ENCODE measurements at regions not wholly inside any gene's neighbourhood (a gene's known extent, or its start where the extent isn't known, plus 50 kb on each side); places are given as distances from the start of the nearest gene placed in this dataset.
"Not testable (repeated sequence)": the region's sequence is repeated elsewhere in the genome, so short reads cannot be mapped to it uniquely, and the experiment has no call there.

GRCh38 chr6:26857289-26857688 is 197.7 kb upstream of the ZNF322 start:
- H3K4me1 ChIP-seq; H3K4me2 ChIP-seq; ATAC-seq; DNase-seq (ENCODE audit: low read depth in 1 of 2, low spot score in 1 of 2); H3K9me3 ChIP-seq; FAIRE-seq; H3K4me3 ChIP-seq; H3K27ac ChIP-seq; CTCF ChIA-PET; POLR2A ChIA-PET: not testable (repeated sequence)
- 60% methylated on average over 1 of the region's 2 CpGs for WGBS (ENCODE audit: missing lambda C conversion rate)

- DNase-seq (ENCODE audit: low read depth in 1 of 2, low spot score in 1 of 2); H3K4me1 ChIP-seq; H3K27ac ChIP-seq; ATAC-seq; H3K9me3 ChIP-seq; POLR2A ChIA-PET; H3K4me2 ChIP-seq; H3K4me3 ChIP-seq; FAIRE-seq; CTCF ChIA-PET: not testable (repeated sequence)
- WGBS (ENCODE audit: missing lambda C conversion rate): 87% methylated on average over 3 of the region's 5 CpGs
These were observed 199.7 kb upstream of the ZNF322 start for GRCh38 chr6:26859067-26859770.

- H3K4me1 ChIP-seq; CTCF ChIA-PET; H3K9me3 ChIP-seq; ATAC-seq; DNase-seq (ENCODE audit: low read depth in 1 of 2, low spot score in 1 of 2); POLR2A ChIA-PET; H3K4me2 ChIP-seq; H3K27ac ChIP-seq; FAIRE-seq; H3K4me3 ChIP-seq: not testable (repeated sequence)
- WGBS (ENCODE audit: missing lambda C conversion rate): 92% methylated on average over 2 of the region's 2 CpGs
These were observed 200.2 kb upstream of the ZNF322 start for GRCh38 chr6:26859771-26860163.

GRCh38 chr6:26861913-26862312 is 202.4 kb upstream of the ZNF322 start:
- CTCF ChIA-PET; H3K4me2 ChIP-seq; FAIRE-seq; ATAC-seq; DNase-seq (ENCODE audit: low read depth in 1 of 2, low spot score in 1 of 2); H3K9me3 ChIP-seq; H3K4me1 ChIP-seq; H3K4me3 ChIP-seq; H3K27ac ChIP-seq; POLR2A ChIA-PET: not testable (repeated sequence)
- 66% methylated on average over 2 of the region's 2 CpGs for WGBS (ENCODE audit: missing lambda C conversion rate)

- H3K9me3 ChIP-seq; H3K4me1 ChIP-seq; H3K4me2 ChIP-seq; FAIRE-seq; H3K27ac ChIP-seq; CTCF ChIA-PET; DNase-seq (ENCODE audit: low read depth in 1 of 2, low spot score in 1 of 2); POLR2A ChIA-PET; H3K4me3 ChIP-seq; ATAC-seq: not testable (repeated sequence)
- 89% methylated on average over 6 of the region's 6 CpGs for WGBS (ENCODE audit: missing lambda C conversion rate)
These were observed 204.1 kb upstream of the ZNF322 start for GRCh38 chr6:26863641-26864040.

GRCh38 chr6:26898785-26899184 is 239.2 kb upstream of the ZNF322 start:
- 75% methylated on average over 4 of the region's 9 CpGs for WGBS (ENCODE audit: missing lambda C conversion rate)
- H3K4me1 ChIP-seq; ATAC-seq; FAIRE-seq; H3K27ac ChIP-seq; H3K4me3 ChIP-seq; POLR2A ChIA-PET; H3K9me3 ChIP-seq; DNase-seq (ENCODE audit: low read depth in 1 of 2, low spot score in 1 of 2); CTCF ChIA-PET; H3K4me2 ChIP-seq: not testable (repeated sequence)

GRCh38 chr6:26924206-26924605 is 264.7 kb upstream of the ZNF322 start:
- DNase-seq (ENCODE audit: low read depth in 1 of 2, low spot score in 1 of 2); H3K4me3 ChIP-seq; H3K27ac ChIP-seq; POLR2A ChIA-PET; ATAC-seq; FAIRE-seq; H3K4me1 ChIP-seq; H3K4me2 ChIP-seq; H3K9me3 ChIP-seq; CTCF ChIA-PET: not testable (repeated sequence)
- 93% methylated on average over 2 of the region's 2 CpGs for WGBS (ENCODE audit: missing lambda C conversion rate)

GRCh38 chr6:26928190-26928589 is 268.6 kb upstream of the ZNF322 start:
- CTCF ChIA-PET; DNase-seq (ENCODE audit: low read depth in 1 of 2, low spot score in 1 of 2): not testable (repeated sequence)

GRCh38 chr6:26937258-26937657 is 277.7 kb upstream of the ZNF322 start:
- CTCF ChIA-PET; ATAC-seq; H3K4me2 ChIP-seq; H3K9me3 ChIP-seq; H3K4me1 ChIP-seq; H3K27ac ChIP-seq; H3K4me3 ChIP-seq; DNase-seq (ENCODE audit: low read depth in 1 of 2, low spot score in 1 of 2); POLR2A ChIA-PET; FAIRE-seq: not testable (repeated sequence)
- WGBS (ENCODE audit: missing lambda C conversion rate): 84% methylated on average over 1 of the region's 1 CpG

More at GRCh38 chr6:26928190-26928589, 268.6 kb upstream of the ZNF322 start:
- ATAC-seq, FAIRE-seq, H3K4me1 ChIP-seq, H3K9me3 ChIP-seq, H3K4me3 ChIP-seq, POLR2A ChIA-PET, H3K4me2 ChIP-seq, H3K27ac ChIP-seq: not testable (repeated sequence)
- 92% methylated on average over 1 of the region's 2 CpGs for WGBS (ENCODE audit: missing lambda C conversion rate)

- H3K27ac ChIP-seq; H3K4me1 ChIP-seq; DNase-seq (ENCODE audit: low read depth in 1 of 2, low spot score in 1 of 2); H3K4me3 ChIP-seq; H3K9me3 ChIP-seq; FAIRE-seq; H3K4me2 ChIP-seq; ATAC-seq; CTCF ChIA-PET; POLR2A ChIA-PET: not testable (repeated sequence)
- WGBS (ENCODE audit: missing lambda C conversion rate): 75% methylated on average over 3 of the region's 3 CpGs
These were observed 291.7 kb upstream of the ZNF322 start for GRCh38 chr6:26951211-26951610.

GRCh38 chr6:26956078-26956600 is 291.4 kb upstream of the PRSS16 start:
- WGBS (ENCODE audit: missing lambda C conversion rate): 24% methylated on average over 4 of the region's 20 CpGs
- H3K9me3 ChIP-seq, H3K4me1 ChIP-seq, FAIRE-seq, CTCF ChIA-PET: not testable (repeated sequence)
- H3K4me3 ChIP-seq: peak overlapping the region; percentile 58
- DNase-seq (ENCODE audit: low read depth in 1 of 2, low spot score in 1 of 2): peak in 1 of 2 experiments; percentile 92
- POLR2A ChIA-PET: interaction anchor here (0.6 kb wide), 1 partner anchor 178 kb away, joined by 3 read pairs; no protein-coding TSS in a partner anchor
- peak overlapping the region; percentile 83 to 94 for H3K27ac ChIP-seq
- peak overlapping the region; percentile 36; the same call in 1 of the 3 replicates for H3K4me2 ChIP-seq
- peak; percentile 61 to 66; a peak in 4 of 6 replicates for ATAC-seq

Data from A549 (cell line).